Central memory CD8-positive, alpha-beta T cell (primary cell): ENCODE measurements at regions not wholly inside any gene's neighbourhood (a gene's known extent, or its start where the extent isn't known, plus 50 kb on each side); places are given as distances from the start of the nearest gene placed in this dataset.
"Not testable (repeated sequence)": the region's sequence is repeated elsewhere in the genome, so short reads cannot be mapped to it uniquely, and the experiment has no call there.

Experiments
- ATAC-seq: fragments of 150-1000 bp; cut with Tn5 transposase; replicated peaks from 2 replicates; pipeline ENCODE4 v1.10.0; 2022; ENCODE audit warnings: mild to moderate bottlenecking, moderate FRiP score, moderate number of reproducible peaks; ENCODE audit not compliant: poor library complexity, severe bottlenecking; ENCODE audit errors: extremely low read depth
- DNase-seq, 2 donors: peaks; one replicate each; pipeline ENCODE4 v3.0.0; 2021; ENCODE audit warnings: low spot score in 2 of 2
- H3K27ac Mint-ChIP-seq: one replicate; pipeline ENCODE4 v1.8.0; 2022; ENCODE audit warnings: low read depth, mild to moderate bottlenecking, moderate library complexity, mixed read lengths
- H3K27me3 Mint-ChIP-seq: one replicate; pipeline ENCODE4 v1.8.0; 2022; ENCODE audit warnings: mixed read lengths
- H3K36me3 Mint-ChIP-seq: one replicate; pipeline ENCODE4 v1.8.0; 2022; ENCODE audit warnings: mild to moderate bottlenecking, moderate library complexity, mixed read lengths; ENCODE audit not compliant: insufficient read depth
- H3K4me1 Mint-ChIP-seq: one replicate; pipeline ENCODE4 v1.8.0; 2022; ENCODE audit warnings: mixed read lengths
- H3K4me3 Mint-ChIP-seq: one replicate; pipeline ENCODE4 v1.8.0; 2022; ENCODE audit warnings: mild to moderate bottlenecking, moderate library complexity, mixed read lengths
- H3K9me3 Mint-ChIP-seq: one replicate; pipeline ENCODE4 v1.8.0; 2022; ENCODE audit warnings: mixed read lengths

- H3K9me3 Mint-ChIP-seq, H3K27me3 Mint-ChIP-seq, H3K4me3 Mint-ChIP-seq, H3K27ac Mint-ChIP-seq, ATAC-seq, H3K36me3 Mint-ChIP-seq, DNase-seq, H3K4me1 Mint-ChIP-seq: not testable (repeated sequence)
Measured at GRCh38 chr5:21495235-21495634, 1357.9 kb downstream of the CDH12 start.

DNA sequence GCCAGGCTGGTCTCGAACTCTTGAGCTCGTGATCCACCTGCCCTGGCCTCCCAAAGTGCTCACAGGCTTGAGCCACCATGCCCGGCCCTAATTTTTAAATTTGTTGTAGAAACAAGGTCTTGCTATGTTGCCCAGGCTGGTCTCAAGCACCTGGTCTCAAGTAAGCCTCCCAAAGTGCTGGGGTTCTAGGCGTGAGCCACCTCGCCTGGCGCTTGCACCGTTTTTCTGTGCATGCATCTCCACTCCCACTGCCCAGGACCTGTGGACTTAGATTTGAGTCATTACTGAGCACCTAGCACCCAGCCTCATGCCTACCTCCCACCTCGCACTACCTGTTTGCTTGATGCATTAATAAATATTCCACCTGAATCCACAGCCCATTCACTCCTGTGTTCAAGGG, 1359.1 kb downstream of the CDH12 start:
- ATAC-seq, H3K27me3 Mint-ChIP-seq, H3K4me3 Mint-ChIP-seq, H3K36me3 Mint-ChIP-seq, H3K4me1 Mint-ChIP-seq, DNase-seq, H3K9me3 Mint-ChIP-seq, H3K27ac Mint-ChIP-seq: not testable (repeated sequence)

- H3K9me3 Mint-ChIP-seq, ATAC-seq, H3K27me3 Mint-ChIP-seq, H3K4me1 Mint-ChIP-seq, DNase-seq, H3K4me3 Mint-ChIP-seq, H3K27ac Mint-ChIP-seq: not testable (repeated sequence)
- peaks cover 10% of the 10 kb centered on the region for H3K36me3 Mint-ChIP-seq
Measured at GRCh38 chr5:21491182-21491581, 1362.0 kb downstream of the CDH12 start.

- H3K27ac Mint-ChIP-seq, DNase-seq, H3K4me3 Mint-ChIP-seq, H3K9me3 Mint-ChIP-seq, H3K36me3 Mint-ChIP-seq, H3K27me3 Mint-ChIP-seq, H3K4me1 Mint-ChIP-seq, ATAC-seq: not testable (repeated sequence)
Measured at GRCh38 chr5:21488828-21489227, 1364.3 kb downstream of the CDH12 start.

DNA sequence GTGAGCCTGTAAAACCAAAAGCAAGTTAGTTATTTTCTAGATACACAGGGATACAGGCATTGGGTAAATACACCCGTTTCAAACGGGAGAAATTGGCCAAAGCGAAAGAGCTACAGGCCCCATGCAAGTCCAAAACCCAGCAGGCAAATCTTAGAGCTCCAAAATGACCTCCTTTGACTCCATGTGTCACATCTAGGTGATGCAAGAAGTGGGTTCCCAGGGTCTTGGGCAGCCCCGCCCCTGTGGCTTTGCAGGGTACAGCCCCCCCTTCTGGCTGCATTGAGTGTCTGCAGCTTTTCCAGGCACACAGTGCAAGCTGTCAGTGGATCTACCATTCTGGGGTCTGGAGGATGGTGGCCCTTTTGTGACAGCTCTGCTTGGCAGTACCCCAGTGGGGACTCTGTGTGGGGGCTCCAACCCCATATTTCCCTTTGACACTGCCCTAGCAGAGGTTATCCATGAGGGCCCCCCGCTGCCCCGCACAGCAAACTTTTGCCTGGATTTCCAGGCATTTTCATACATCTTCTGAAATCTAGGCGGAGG, 1367.6 kb downstream of the CDH12 start:
- H3K4me1 Mint-ChIP-seq, H3K27ac Mint-ChIP-seq, H3K27me3 Mint-ChIP-seq: not testable (repeated sequence)

DNA sequence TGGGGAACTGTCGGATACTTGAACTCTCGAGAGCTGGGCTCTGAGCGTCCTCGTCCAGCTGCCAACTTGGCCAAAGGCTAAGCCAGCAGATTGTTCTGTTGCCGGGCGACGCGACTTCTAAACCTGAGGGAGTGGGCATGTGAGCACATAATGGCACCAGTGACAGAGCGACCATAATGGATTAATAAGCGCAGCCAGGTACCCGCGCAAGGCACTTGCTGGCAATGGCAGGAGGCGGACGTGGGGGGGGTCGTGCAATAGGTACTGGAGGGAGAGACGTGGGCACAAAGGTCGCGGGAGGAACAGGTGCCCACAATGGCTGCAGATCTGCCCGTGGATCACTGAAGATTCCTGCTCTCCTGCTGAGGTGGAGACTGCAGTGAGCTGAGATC, 1368.7 kb downstream of the CDH12 start:
- H3K36me3 Mint-ChIP-seq, H3K27me3 Mint-ChIP-seq, DNase-seq, H3K4me3 Mint-ChIP-seq, H3K27ac Mint-ChIP-seq, H3K4me1 Mint-ChIP-seq, H3K9me3 Mint-ChIP-seq, ATAC-seq: not testable (repeated sequence)

More for the DNA sequence above, 1367.6 kb downstream of the CDH12 start:
- ATAC-seq, H3K36me3 Mint-ChIP-seq, DNase-seq, H3K4me3 Mint-ChIP-seq, H3K9me3 Mint-ChIP-seq: not testable (repeated sequence)

DNA sequence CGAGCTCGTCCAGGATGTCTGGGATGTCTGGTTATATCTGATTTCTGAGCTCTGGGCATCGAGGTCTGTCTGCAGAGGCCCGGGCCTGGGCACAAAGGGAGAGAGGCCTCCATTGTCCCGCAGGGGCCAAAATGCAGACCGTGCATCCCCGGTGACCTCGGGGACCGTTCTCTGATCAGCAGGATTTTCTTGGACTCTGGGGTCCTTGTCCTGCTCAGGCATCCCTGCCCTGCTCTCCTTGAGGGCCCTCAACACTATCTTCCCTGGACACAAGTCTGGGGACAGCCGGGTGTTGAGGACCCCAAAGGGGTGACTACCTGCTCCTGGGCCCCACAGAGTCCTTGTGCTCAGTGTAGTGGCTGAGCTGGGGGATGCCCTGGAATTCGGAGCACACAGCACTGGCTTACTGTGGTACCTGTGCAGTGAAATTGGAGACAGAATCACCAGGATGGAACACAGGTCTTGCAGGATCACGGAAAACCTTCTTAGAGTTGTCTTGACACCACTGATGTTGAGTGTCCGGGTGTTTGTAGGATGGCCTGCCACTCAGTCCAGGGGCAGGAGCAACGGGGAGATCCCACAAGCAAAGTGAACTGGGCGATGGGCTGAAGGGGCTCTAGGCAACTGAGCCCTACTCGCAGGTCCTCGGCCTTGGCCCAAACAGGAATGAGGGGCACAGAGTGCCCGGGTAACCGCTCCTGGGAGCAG, 1369.2 kb downstream of the CDH12 start:
- not testable (repeated sequence) for H3K4me3 Mint-ChIP-seq, H3K27me3 Mint-ChIP-seq, H3K9me3 Mint-ChIP-seq, H3K4me1 Mint-ChIP-seq, ATAC-seq, DNase-seq, H3K36me3 Mint-ChIP-seq, H3K27ac Mint-ChIP-seq

GRCh38 chr5:21482983-21483650, 1370.0 kb downstream of the CDH12 start:
- not testable (repeated sequence) for H3K27ac Mint-ChIP-seq, H3K4me3 Mint-ChIP-seq, H3K4me1 Mint-ChIP-seq, DNase-seq, H3K9me3 Mint-ChIP-seq, ATAC-seq, H3K27me3 Mint-ChIP-seq
- peaks cover 11% of the 10 kb centered on the region for H3K36me3 Mint-ChIP-seq

GRCh38 chr5:21482522-21482921, 1370.6 kb downstream of the CDH12 start:
- H3K9me3 Mint-ChIP-seq, DNase-seq, H3K27ac Mint-ChIP-seq, H3K4me1 Mint-ChIP-seq, H3K27me3 Mint-ChIP-seq, ATAC-seq, H3K4me3 Mint-ChIP-seq: not testable (repeated sequence)
- H3K36me3 Mint-ChIP-seq, result peaks cover 11% of the 10 kb centered on the region

- H3K36me3 Mint-ChIP-seq, ATAC-seq, H3K4me1 Mint-ChIP-seq, H3K9me3 Mint-ChIP-seq, DNase-seq, H3K27me3 Mint-ChIP-seq, H3K4me3 Mint-ChIP-seq: not testable (repeated sequence)
- peak overlapping the region; percentile 32 for H3K27ac Mint-ChIP-seq
Measured at GRCh38 chr5:21481320-21482270, 1371.5 kb downstream of the CDH12 start.

- not testable (repeated sequence) for DNase-seq, H3K9me3 Mint-ChIP-seq, H3K4me3 Mint-ChIP-seq, H3K36me3 Mint-ChIP-seq, H3K27ac Mint-ChIP-seq, ATAC-seq, H3K4me1 Mint-ChIP-seq, H3K27me3 Mint-ChIP-seq
Measured at GRCh38 chr5:21480054-21480453, 1373.1 kb downstream of the CDH12 start.

- H3K4me3 Mint-ChIP-seq, H3K27ac Mint-ChIP-seq, H3K4me1 Mint-ChIP-seq, DNase-seq, H3K9me3 Mint-ChIP-seq, ATAC-seq, H3K27me3 Mint-ChIP-seq: not testable (repeated sequence)
- peaks cover 19% of the 10 kb centered on the region for H3K36me3 Mint-ChIP-seq
Measured at GRCh38 chr5:21473981-21474380, 1379.2 kb downstream of the CDH12 start.
